Right lobe of liver (tissue), 6 donors: ENCODE measurements at regions not wholly inside any gene's neighbourhood (a gene's known extent, or its start where the extent isn't known, plus 50 kb on each side); places are given as distances from the start of the nearest gene placed in this dataset.
"Not testable (repeated sequence)": the region's sequence is repeated elsewhere in the genome, so short reads cannot be mapped to it uniquely, and the experiment has no call there.

Experiments used
- ATAC-seq, 4 donors: fragments of 200-7000 bp; cut with Tn5 transposase; one replicate each; pipeline ENCODE4 v1.9.1; 2020; ENCODE audit warnings: mild to moderate bottlenecking in 4 of 4, moderate library complexity in 4 of 4
- DNase-seq, 3 donors: peaks; one replicate each; pipeline ENCODE4 v3.0.0-alpha.2; 2020
- H3K27ac ChIP-seq, 3 donors: fragments of 200-600 bp; one replicate each; pipeline ENCODE4 v1.8.0; 2022
- H3K27me3 ChIP-seq, 2 donors: fragments of 200-600 bp; one replicate each; pipeline ENCODE4 v1.8.0; 2022
- H3K36me3 ChIP-seq, 4 donors: fragments of 200-600 bp; sonication (generic) in 1 of 4; one replicate each; pipeline versions ENCODE4 v1.5.1 to v1.8.0; 2017 to 2022; ENCODE audit warnings: control low read depth in 1 of 4
- H3K4me1 ChIP-seq, 4 donors: fragments of 200-600 bp; sonication (generic) in 1 of 4; one replicate each; pipeline versions ENCODE4 v1.5.1 to v1.8.0; 2017 to 2022; ENCODE audit warnings: control low read depth in 1 of 4
- H3K4me3 ChIP-seq, 3 donors: fragments of 200-600 bp; one replicate each; pipeline ENCODE4 v1.8.0; 2022
- H3K9me3 ChIP-seq, 4 donors: fragments of 200-600 bp; sonication (generic) in 1 of 4; one replicate each; pipeline versions ENCODE4 v1.5.1 to v1.8.0; 2017 to 2022; ENCODE audit warnings: control low read depth in 1 of 4
- POLR2A ChIP-seq: fragments of 450-650 bp; IDR thresholded peaks from one replicate; pipeline ENCODE4 v1.6.1; 2017; ENCODE audit warnings: antibody characterized with exemption, mild to moderate bottlenecking
- WGBS: methylation state at CpG from one replicate; pipeline ENCODE4 v1.1.6; 2018; ENCODE audit warnings: low coverage, low lambda C conversion rate; ENCODE audit not compliant: insufficient coverage; ENCODE audit errors: missing lambda C conversion rate; 5-methylcytosine and 5-hydroxymethylcytosine counted together
- intact Hi-C, 2 donors: fragments of 100-400 bp; cut with DNase I; formaldehyde crosslinking; loops; one replicate each; pipeline versions ENCODE4 v1.11.2 to v1.14.1; 2022
- TF ChIP-seq, protein P1 (sequence below), 4 donors: fragments of 200-600 bp in 3 of 4; fragments of 450-650 bp in 1 of 4; IDR thresholded peaks; one replicate each; pipeline versions ENCODE4 v1.5.1 to v1.8.0; 2016 to 2022; ENCODE audit warnings: antibody characterized with exemption in 4 of 4, mild to moderate bottlenecking in 2 of 4
- donor health status: DM: no; HTN: yes; CAD: no.
- donor health status: DM: no; HTN: no; CAD: no.
- donor health status: DM: no; HTN: no; CAD: no.
- donor health status: DM: no; HTN: yes; CAD: no.
- donor health status: DM: no; HTN: yes; CAD: no.

- no peaks in the 10 kb centered on the region for H3K4me1 ChIP-seq
- 83% methylated on average over 1 of the region's 1 CpG for WGBS
Measured at GRCh38 chr7:142579946-142580345, 169.3 kb upstream of the PRSS1 start.

DNA sequence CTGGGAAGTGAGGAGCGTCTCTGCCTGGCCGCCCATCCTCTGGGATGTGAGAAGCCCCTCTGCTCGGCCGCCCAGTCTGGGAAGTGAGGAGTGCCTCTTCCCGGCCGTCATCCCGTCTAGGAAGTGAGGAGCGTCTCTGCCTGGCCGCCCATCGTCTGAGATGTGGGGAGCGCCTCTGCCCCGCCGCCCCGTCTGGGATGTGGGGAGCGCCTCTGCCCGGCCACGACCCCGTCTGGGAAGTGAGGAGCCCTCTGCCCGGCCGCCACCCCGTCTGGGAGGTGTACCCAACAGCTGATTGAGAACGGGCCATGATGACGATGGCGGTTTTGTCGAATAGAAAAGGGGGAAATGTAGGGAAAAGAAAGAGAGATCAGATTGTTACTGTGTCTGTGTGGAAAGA, 173.9 kb upstream of the PRSS1 start:
- H3K36me3 ChIP-seq, H3K9me3 ChIP-seq, intact Hi-C loops, ATAC-seq, H3K27ac ChIP-seq, H3K27me3 ChIP-seq, DNase-seq, H3K4me3 ChIP-seq, H3K4me1 ChIP-seq: not testable (repeated sequence)
- WGBS: 76% methylated on average over 14 of the region's 25 CpGs

More at GRCh38 chr7:142579946-142580345, 169.3 kb upstream of the PRSS1 start:
- no peak for DNase-seq
- intact Hi-C loops: no loop called here
- ATAC-seq: no peak
- Histone ChIP-seq H3K27ac (no peak overlapping the region), H3K27me3 (no peaks in the 10 kb centered on the region), H3K4me3 (no peak overlapping the region), H3K9me3 (no peaks in the 10 kb centered on the region), H3K36me3 (no peaks in the 10 kb centered on the region)
- TF ChIP-seq, protein P1, sequence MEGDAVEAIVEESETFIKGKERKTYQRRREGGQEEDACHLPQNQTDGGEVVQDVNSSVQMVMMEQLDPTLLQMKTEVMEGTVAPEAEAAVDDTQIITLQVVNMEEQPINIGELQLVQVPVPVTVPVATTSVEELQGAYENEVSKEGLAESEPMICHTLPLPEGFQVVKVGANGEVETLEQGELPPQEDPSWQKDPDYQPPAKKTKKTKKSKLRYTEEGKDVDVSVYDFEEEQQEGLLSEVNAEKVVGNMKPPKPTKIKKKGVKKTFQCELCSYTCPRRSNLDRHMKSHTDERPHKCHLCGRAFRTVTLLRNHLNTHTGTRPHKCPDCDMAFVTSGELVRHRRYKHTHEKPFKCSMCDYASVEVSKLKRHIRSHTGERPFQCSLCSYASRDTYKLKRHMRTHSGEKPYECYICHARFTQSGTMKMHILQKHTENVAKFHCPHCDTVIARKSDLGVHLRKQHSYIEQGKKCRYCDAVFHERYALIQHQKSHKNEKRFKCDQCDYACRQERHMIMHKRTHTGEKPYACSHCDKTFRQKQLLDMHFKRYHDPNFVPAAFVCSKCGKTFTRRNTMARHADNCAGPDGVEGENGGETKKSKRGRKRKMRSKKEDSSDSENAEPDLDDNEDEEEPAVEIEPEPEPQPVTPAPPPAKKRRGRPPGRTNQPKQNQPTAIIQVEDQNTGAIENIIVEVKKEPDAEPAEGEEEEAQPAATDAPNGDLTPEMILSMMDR (IDR thresholded peaks at IDR 0.05): no peak
- no peak for TF ChIP-seq POLR2A

DNA sequence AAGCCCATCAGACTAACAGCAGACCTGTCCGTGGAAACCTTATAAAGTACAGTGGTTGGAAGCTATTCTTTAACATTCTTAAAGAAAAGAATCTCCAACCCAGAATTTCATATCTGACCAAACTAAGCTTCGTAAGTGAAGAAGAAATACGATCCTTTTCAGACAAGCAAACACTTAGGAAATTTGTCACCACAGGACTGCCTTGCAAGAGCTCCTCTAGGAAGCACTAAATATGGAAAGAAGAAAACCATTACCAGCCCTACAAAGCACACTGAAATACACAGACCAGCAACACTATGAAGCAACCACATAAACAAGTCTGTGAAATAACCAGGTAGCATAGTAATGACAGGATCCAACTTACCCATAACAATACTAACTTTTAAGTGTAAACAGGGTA, 177.7 kb upstream of the PRSS1 start:
- DNase-seq: no peak
- no peaks in the 10 kb centered on the region for H3K36me3 ChIP-seq
- no peak overlapping the region for H3K27ac ChIP-seq
- intact Hi-C loops: no loop called here
- no peak for ATAC-seq
- WGBS: 66% methylated on average over 3 of the region's 3 CpGs
- no peak for TF ChIP-seq POLR2A
- TF ChIP-seq, protein P1 (IDR thresholded peaks at IDR 0.05): no peak
- H3K9me3 ChIP-seq: no peaks in the 10 kb centered on the region
- H3K4me1 ChIP-seq: no peaks in the 10 kb centered on the region
- no peak overlapping the region for H3K4me3 ChIP-seq
- H3K27me3 ChIP-seq: no peaks in the 10 kb centered on the region

DNA sequence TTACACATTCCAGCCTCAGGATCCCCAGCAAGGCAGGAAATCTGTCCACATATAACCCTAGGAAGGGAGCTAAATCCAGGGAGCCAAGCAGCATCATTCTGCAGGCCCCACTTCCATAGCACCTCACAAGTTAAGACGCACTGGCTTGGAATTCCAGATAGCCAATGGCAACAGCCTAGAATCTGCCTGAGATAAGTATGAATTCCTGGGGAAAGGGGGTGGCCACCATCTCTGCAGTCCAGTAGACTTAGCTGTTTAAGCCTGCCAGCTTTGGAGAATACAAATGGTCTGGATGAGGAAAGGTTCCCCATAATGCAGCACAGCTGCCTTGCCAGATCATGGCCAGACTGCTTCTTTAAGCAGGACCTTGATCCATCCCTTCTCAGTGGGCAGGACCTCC, 179.4 kb upstream of the PRSS1 start:
- intact Hi-C loops: no loop called here
- Histone ChIP-seq H3K9me3 (no peaks in the 10 kb centered on the region), H3K4me1 (no peaks in the 10 kb centered on the region), H3K36me3 (no peaks in the 10 kb centered on the region), H3K4me3 (no peak overlapping the region), H3K27ac (no peak overlapping the region), H3K27me3 (no peaks in the 10 kb centered on the region)
- no peak for TF ChIP-seq POLR2A
- TF ChIP-seq, protein P1 (IDR thresholded peaks at IDR 0.05): no peak
- ATAC-seq (no peak), DNase-seq (no peak)
- whole genome bisulfite sequencing: no CpG with 5 or more reads among the region's 1 CpG

DNA sequence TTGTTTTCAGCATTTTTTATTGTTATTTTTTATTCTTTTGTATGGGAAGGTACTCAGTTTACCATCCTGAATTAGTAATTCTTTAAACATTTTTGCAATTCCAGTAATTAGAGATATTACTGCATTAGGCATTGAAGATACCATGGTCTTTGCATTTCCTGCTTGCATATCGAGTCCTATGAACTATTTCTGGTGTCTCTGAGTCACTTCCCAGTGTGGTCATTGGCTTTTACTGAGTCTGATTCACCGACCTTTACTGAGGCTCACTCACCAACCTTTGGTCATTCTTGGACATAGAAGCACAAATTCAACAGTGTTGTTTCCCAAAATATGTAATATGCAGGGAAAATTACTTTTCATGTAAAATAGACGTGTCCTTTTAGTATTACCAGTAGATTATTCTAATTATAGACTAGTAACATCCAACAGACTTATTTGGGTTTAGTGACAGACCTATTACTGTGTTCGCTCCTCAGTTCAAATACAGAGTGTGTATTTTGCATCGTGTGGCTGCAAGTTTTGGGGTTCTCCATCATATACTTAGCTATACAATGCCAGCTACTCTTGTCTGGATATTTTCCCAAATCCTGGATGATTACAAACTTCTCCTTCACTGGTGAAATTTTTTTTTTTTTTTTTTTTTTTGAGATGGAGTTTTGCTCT, 180.7 kb upstream of the PRSS1 start:
- Histone ChIP-seq H3K27me3 (no peaks in the 10 kb centered on the region), H3K4me1 (no peaks in the 10 kb centered on the region), H3K4me3 (no peak overlapping the region), H3K36me3 (no peaks in the 10 kb centered on the region), H3K27ac (no peak overlapping the region), H3K9me3 (no peaks in the 10 kb centered on the region)
- DNase-seq (no peak), ATAC-seq (peak in 1 of 4 donors; percentile 74)
- intact Hi-C loops: no loop called here
- TF ChIP-seq, protein P1 (IDR thresholded peaks at IDR 0.05): no peak
- no peak for TF ChIP-seq POLR2A
- WGBS: 36% methylated on average over 5 of the region's 5 CpGs
